GM12878 (cell line): ENCODE measurements at regions not wholly inside any gene's neighbourhood (a gene's known extent, or its start where the extent isn't known, plus 50 kb on each side); places are given as distances from the start of the nearest gene placed in this dataset.

Experiments used
- ATAC-seq: fragments of 200-7000 bp; cut with Tn5 transposase; 3 replicates; pipeline ENCODE4 v1.9.1; 2020; ENCODE audit warnings: mild to moderate bottlenecking, moderate library complexity
- BruUV-seq: library from RNA; stranded (reverse); fragments of 400-500 nt; replicated peaks from 2 replicates; lab custom pipeline; 2021; lab: Mats Ljungman, UMichigan
- CTCF ChIA-PET: fragments of 300-600 bp; sonication (Branson Sonifier 250); formaldehyde crosslinking; extraction: SDS; loops from one replicate; lab custom pipeline; 2021; ENCODE audit warnings: inconsistent platforms; lab: Yijun Ruan, JAX
- POLR2A ChIA-PET: fragments of 350-600 bp; formaldehyde crosslinking; extraction: SDS; loops from one replicate; lab custom pipeline; 2021; ENCODE audit warnings: inconsistent platforms; lab: Charles Lee
- RAD21 ChIA-PET: fragments of 300-600 bp; sonication (Branson Sonifier 250); formaldehyde crosslinking; loops from one replicate; lab custom pipeline; 2023; ENCODE audit warnings: antibody characterized with exemption; ENCODE audit not compliant: unreplicated experiment; lab: Charles Lee
- SMC1A ChIA-PET: fragments of 300-600 bp; sonication (Branson Sonifier 250); formaldehyde crosslinking; loops from one replicate; lab custom pipeline; 2023; ENCODE audit not compliant: unreplicated experiment, uncharacterized antibody; lab: Charles Lee
- DNase-seq: peaks from one replicate; pipeline ENCODE4 v3.0.0-alpha.2; 2011; ENCODE audit warnings: low read depth, low spot score
- FAIRE-seq: peaks from 3 replicates; lab custom pipeline; 2011; peaks lifted over from hg19 to GRCh38; lab: Jason Lieb, UNC
- H2AFZ ChIP-seq: 2 replicates; pipeline ENCODE4 v1.6.0; 2011; ENCODE audit warnings: low read depth, low read length, control low read depth; ENCODE audit not compliant: control insufficient read depth
- H3K27ac ChIP-seq: 2 replicates; pipeline ENCODE4 v1.5.1; 2011; ENCODE audit warnings: control low read depth; ENCODE audit not compliant: control insufficient read depth, insufficient read depth
- H3K27me3 ChIP-seq, 2 experiments: replicated peaks in 1 of 2; 2 replicates each; pipeline versions ENCODE4 v1.6.0 to v1.6.1; 2011; ENCODE audit warnings: low read length in 1 of 2; ENCODE audit not compliant: control insufficient read depth in 2 of 2, insufficient read depth in 2 of 2
- H3K36me3 ChIP-seq, 2 experiments: 2 replicates each; pipeline ENCODE4 v1.5.1; 2011; ENCODE audit warnings: low read length in 1 of 2; ENCODE audit not compliant: control insufficient read depth in 2 of 2, insufficient read depth in 2 of 2
- H3K4me1 ChIP-seq: 2 replicates; pipeline ENCODE4 v1.6.1; 2011; ENCODE audit warnings: mild to moderate bottlenecking, low read length, moderate library complexity, mixed read lengths; ENCODE audit not compliant: control insufficient read depth, insufficient read depth
- H3K4me2 ChIP-seq: 2 replicates; pipeline ENCODE4 v1.6.0; 2011; ENCODE audit warnings: control low read depth; ENCODE audit not compliant: control insufficient read depth, insufficient read depth
- H3K4me3 ChIP-seq: fragments of 200-600 bp; sonication (generic); 2 replicates; pipeline ENCODE4 v1.5.1; 2016
- H3K79me2 ChIP-seq: 2 replicates; pipeline ENCODE4 v1.6.0; 2011; ENCODE audit warnings: low read length; ENCODE audit not compliant: control insufficient read depth, insufficient read depth
- H3K9ac ChIP-seq: 2 replicates; pipeline ENCODE4 v1.8.0; 2011; ENCODE audit warnings: low read length, control low read depth, mixed read lengths; ENCODE audit not compliant: control insufficient read depth, insufficient read depth
- H3K9me3 ChIP-seq: replicated peaks from 3 replicates; pipeline ENCODE4 v1.5.1; 2011; ENCODE audit warnings: mild to moderate bottlenecking, low read length; ENCODE audit not compliant: control insufficient read depth, insufficient read depth
- H4K20me1 ChIP-seq: 2 replicates; pipeline ENCODE4 v1.6.0; 2011; ENCODE audit not compliant: control insufficient read depth, insufficient read depth
- ETV6 ChIP-seq, 2 experiments: fragments of 450-650 bp in 1 of 2; IDR thresholded peaks in 1 of 2; conservative IDR thresholded peaks in 1 of 2; 2 replicates each; pipeline ENCODE4 v1.6.1; 2014; ENCODE audit warnings: antibody characterized with exemption in 1 of 2, borderline replicate concordance in 1 of 2, low read depth in 1 of 2, mild to moderate bottlenecking in 1 of 2, moderate library complexity in 1 of 2
- GATAD2B ChIP-seq: fragments of 450-650 bp; conservative IDR thresholded peaks from 2 replicates; pipeline ENCODE4 v1.6.1; 2017; ENCODE audit warnings: low read depth, mild to moderate bottlenecking, moderate library complexity
- NRF1 ChIP-seq: conservative IDR thresholded peaks from 2 replicates; pipeline ENCODE4 v1.6.1; 2011; ENCODE audit warnings: mild to moderate bottlenecking, low read depth, low read length, improper control_type of control experiment
- PAX5 ChIP-seq: IDR thresholded peaks from 2 replicates; pipeline ENCODE4 v1.6.1; 2011; ENCODE audit warnings: low read depth, low read length, borderline replicate concordance
- RAD21 ChIP-seq: IDR thresholded peaks from 2 replicates; pipeline ENCODE4 v1.6.1; 2011; ENCODE audit warnings: mild to moderate bottlenecking, low read depth, low read length, moderate library complexity; ENCODE audit not compliant: insufficient read depth
- RB1 ChIP-seq: fragments of 450-650 bp; formaldehyde crosslinking; IDR thresholded peaks from 2 replicates; pipeline ENCODE4 v1.6.1; 2017; ENCODE audit warnings: mild to moderate bottlenecking, borderline replicate concordance
- SMARCA5 ChIP-seq: fragments of 450-650 bp; IDR thresholded peaks from 2 replicates; pipeline ENCODE4 v1.6.1; 2017; ENCODE audit warnings: mild to moderate bottlenecking
- SREBF2 ChIP-seq: IDR thresholded peaks from 2 replicates; pipeline ENCODE4 v1.6.1; 2012; ENCODE audit warnings: mild to moderate bottlenecking, low read length
- TBL1XR1 ChIP-seq: IDR thresholded peaks from 2 replicates; pipeline ENCODE4 v1.6.1; 2012; ENCODE audit warnings: low read depth, low read length, improper control_type of control experiment
- WRNIP1 ChIP-seq: IDR thresholded peaks from 2 replicates; pipeline ENCODE4 v1.6.1; 2011; ENCODE audit warnings: low read depth, low read length, improper control_type of control experiment, borderline replicate concordance
- YY1 ChIP-seq: IDR thresholded peaks from 2 replicates; pipeline ENCODE4 v1.6.1; 2011; ENCODE audit warnings: low read depth, mild to moderate bottlenecking, low read length
- ZBED1 ChIP-seq: IDR thresholded peaks from 2 replicates; pipeline ENCODE4 v1.6.1; 2016; ENCODE audit warnings: borderline replicate concordance
- WGBS: methylation state at CpG from one replicate; pipeline ENCODE4 v1.1.6; 2016; ENCODE audit warnings: low lambda C conversion rate; ENCODE audit not compliant: insufficient replicate concordance, insufficient coverage; ENCODE audit errors: missing lambda C conversion rate; 5-methylcytosine and 5-hydroxymethylcytosine counted together
- in situ Hi-C: fragments of 300-500 bp; cut with MboI; formaldehyde crosslinking; loops from 9 replicates; pipeline ENCODE4 v1.14.3; 2018; ENCODE audit warnings: mixed read lengths
- intact Hi-C: fragments of 100-400 bp; cut with micrococcal nuclease; formaldehyde crosslinking; loops from one replicate; pipeline ENCODE4 v1.14.2; 2022; ENCODE audit not compliant: unreplicated experiment
- TF ChIP-seq, protein P1 (sequence below): fragments of 450-650 bp; IDR thresholded peaks from 2 replicates; pipeline ENCODE4 v1.6.1; 2016; ENCODE audit warnings: mild to moderate bottlenecking, moderate library complexity, borderline replicate concordance
- TF ChIP-seq, protein P2 (sequence below): IDR thresholded peaks from 2 replicates; pipeline ENCODE4 v1.6.1; 2011; ENCODE audit warnings: borderline replicate concordance, low read depth, mild to moderate bottlenecking, moderate library complexity, low read length; ENCODE audit not compliant: insufficient read depth, poor library complexity, severe bottlenecking

DNA sequence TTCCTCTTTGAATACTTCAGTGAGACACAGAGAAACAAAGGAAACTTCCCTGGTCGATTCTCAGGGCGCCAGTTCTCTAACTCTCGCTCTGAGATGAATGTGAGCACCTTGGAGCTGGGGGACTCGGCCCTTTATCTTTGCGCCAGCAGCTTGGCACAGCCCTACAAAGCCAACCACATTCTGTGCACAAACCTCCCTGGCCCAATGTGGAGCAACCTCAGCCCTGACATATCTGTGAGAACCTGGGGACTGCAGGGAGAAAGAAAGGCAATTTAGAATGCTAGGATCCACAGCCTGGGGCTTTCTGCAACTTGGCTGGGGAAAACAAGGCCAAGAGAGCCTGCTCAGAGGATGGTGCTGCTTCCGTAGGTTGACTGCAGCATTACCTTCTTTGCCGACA is 63.5 kb upstream of the PRSS58 start:
- POLR2A ChIA-PET: no interaction called here
- H3K4me1 ChIP-seq: no peaks in the 10 kb centered on the region
- RAD21 ChIA-PET: no interaction called here
- H3K27ac ChIP-seq: no peak overlapping the region
- H3K4me2 ChIP-seq: no peak overlapping the region
- BruUV-seq: no TSS peak
- H3K36me3 ChIP-seq: no peaks in the 10 kb centered on the region
- no peak for TF ChIP-seq GATAD2B
- TF ChIP-seq SMARCA5: no peak
- TF ChIP-seq RB1: no peak
- TF ChIP-seq RAD21: no peak
- DNase-seq (no peak), ATAC-seq (no peak), FAIRE-seq (no peak)
- no peaks in the 10 kb centered on the region for H3K9me3 ChIP-seq
- in situ Hi-C loops: no loop called here
- H3K27me3 ChIP-seq: 0 out of 4 replicates have a peak, but pooled peaks cover 0 to 4% of the 10 kb centered on the region in 2 experiments
- H4K20me1 ChIP-seq: no peaks in the 10 kb centered on the region; the same call in 1 of the 2 replicates
- CTCF ChIA-PET: no interaction called here
- whole genome bisulfite sequencing: 37% methylated on average over 7 of the region's 7 CpGs
- intact Hi-C loops: no loop called here
- H3K9ac ChIP-seq: no peak overlapping the region
- SMC1A ChIA-PET: no interaction called here
- H2AFZ ChIP-seq: no peak overlapping the region
- no peak overlapping the region for H3K4me3 ChIP-seq
- no peaks in the 10 kb centered on the region for H3K79me2 ChIP-seq

DNA sequence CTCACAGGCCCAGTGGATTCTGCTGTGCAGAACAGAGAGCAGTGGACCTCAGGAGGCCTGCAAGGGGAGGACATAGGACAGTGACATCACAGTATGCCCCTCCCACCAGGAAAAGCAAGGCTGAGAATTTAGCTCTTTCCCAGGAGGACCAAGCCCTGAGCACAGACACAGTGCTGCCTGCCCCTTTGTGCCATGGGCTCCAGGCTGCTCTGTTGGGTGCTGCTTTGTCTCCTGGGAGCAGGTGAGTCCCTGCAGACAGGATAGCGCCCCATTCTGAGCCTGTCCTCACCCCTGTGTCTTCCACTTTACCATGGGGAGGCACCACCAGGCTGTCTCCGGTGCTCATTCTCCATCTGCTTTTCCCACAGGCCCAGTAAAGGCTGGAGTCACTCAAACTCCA is 63.0 kb upstream of the PRSS58 start:
- H3K4me2 ChIP-seq: no peak overlapping the region
- WGBS: 4% methylated on average over 2 of the region's 2 CpGs
- 0 out of 4 replicates have a peak, but pooled peaks cover 0 to 4% of the 10 kb centered on the region in 2 experiments for H3K27me3 ChIP-seq
- H3K9ac ChIP-seq: no peak overlapping the region
- H3K4me3 ChIP-seq: no peak overlapping the region
- RAD21 ChIA-PET: interaction anchor here (1.5 kb wide), 1 partner anchor 345 kb away, joined by 3 read pairs; no protein-coding TSS in a partner anchor
- DNase-seq: no peak
- no peaks in the 10 kb centered on the region; the same call in 1 of the 2 replicates for H4K20me1 ChIP-seq
- in situ Hi-C loops (no loop called here), intact Hi-C loops (no loop called here)
- no peaks in the 10 kb centered on the region for H3K36me3 ChIP-seq
- no peaks in the 10 kb centered on the region for H3K79me2 ChIP-seq
- POLR2A ChIA-PET: no interaction called here
- no TSS peak for BruUV-seq
- FAIRE-seq: no peak
- H3K4me1 ChIP-seq: no peaks in the 10 kb centered on the region
- SMC1A ChIA-PET: no interaction called here
- H3K9me3 ChIP-seq: no peaks in the 10 kb centered on the region
- CTCF ChIA-PET: interaction anchor here (1.3 kb wide), 1 partner anchor 11 kb away, joined by 3 read pairs; no protein-coding TSS in a partner anchor
- no peak overlapping the region for H3K27ac ChIP-seq
- H2AFZ ChIP-seq: no peak overlapping the region
- no peak for ATAC-seq
- TF ChIP-seq WRNIP1 (no peak), PAX5 (no peak), NRF1 (no peak), ZBED1 (no peak), SREBF2 (no peak), ETV6 (conservative IDR thresholded peaks at IDR 0.05 in 1 of 2, IDR thresholded peaks at IDR 0.05 in 1 of 2; ENCODE audit: borderline replicate concordance in 1 of 2, low read depth in 1 of 2) (no peak), YY1 (no peak), TBL1XR1 (no peak)
- TF ChIP-seq, protein P1, sequence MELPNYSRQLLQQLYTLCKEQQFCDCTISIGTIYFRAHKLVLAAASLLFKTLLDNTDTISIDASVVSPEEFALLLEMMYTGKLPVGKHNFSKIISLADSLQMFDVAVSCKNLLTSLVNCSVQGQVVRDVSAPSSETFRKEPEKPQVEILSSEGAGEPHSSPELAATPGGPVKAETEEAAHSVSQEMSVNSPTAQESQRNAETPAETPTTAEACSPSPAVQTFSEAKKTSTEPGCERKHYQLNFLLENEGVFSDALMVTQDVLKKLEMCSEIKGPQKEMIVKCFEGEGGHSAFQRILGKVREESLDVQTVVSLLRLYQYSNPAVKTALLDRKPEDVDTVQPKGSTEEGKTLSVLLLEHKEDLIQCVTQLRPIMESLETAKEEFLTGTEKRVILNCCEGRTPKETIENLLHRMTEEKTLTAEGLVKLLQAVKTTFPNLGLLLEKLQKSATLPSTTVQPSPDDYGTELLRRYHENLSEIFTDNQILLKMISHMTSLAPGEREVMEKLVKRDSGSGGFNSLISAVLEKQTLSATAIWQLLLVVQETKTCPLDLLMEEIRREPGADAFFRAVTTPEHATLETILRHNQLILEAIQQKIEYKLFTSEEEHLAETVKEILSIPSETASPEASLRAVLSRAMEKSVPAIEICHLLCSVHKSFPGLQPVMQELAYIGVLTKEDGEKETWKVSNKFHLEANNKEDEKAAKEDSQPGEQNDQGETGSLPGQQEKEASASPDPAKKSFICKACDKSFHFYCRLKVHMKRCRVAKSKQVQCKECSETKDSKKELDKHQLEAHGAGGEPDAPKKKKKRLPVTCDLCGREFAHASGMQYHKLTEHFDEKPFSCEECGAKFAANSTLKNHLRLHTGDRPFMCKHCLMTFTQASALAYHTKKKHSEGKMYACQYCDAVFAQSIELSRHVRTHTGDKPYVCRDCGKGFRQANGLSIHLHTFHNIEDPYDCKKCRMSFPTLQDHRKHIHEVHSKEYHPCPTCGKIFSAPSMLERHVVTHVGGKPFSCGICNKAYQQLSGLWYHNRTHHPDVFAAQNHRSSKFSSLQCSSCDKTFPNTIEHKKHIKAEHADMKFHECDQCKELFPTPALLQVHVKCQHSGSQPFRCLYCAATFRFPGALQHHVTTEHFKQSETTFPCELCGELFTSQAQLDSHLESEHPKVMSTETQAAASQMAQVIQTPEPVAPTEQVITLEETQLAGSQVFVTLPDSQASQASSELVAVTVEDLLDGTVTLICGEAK: no peak
- TF ChIP-seq, protein P2, sequence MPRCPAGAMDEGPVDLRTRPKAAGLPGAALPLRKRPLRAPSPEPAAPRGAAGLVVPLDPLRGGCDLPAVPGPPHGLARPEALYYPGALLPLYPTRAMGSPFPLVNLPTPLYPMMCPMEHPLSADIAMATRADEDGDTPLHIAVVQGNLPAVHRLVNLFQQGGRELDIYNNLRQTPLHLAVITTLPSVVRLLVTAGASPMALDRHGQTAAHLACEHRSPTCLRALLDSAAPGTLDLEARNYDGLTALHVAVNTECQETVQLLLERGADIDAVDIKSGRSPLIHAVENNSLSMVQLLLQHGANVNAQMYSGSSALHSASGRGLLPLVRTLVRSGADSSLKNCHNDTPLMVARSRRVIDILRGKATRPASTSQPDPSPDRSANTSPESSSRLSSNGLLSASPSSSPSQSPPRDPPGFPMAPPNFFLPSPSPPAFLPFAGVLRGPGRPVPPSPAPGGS: no peak
